CMK (cell line): ENCODE measurements at regions not wholly inside any gene's neighbourhood (a gene's known extent, or its start where the extent isn't known, plus 50 kb on each side); places are given as distances from the start of the nearest gene placed in this dataset.
"Not testable (repeated sequence)": the region's sequence is repeated elsewhere in the genome, so short reads cannot be mapped to it uniquely, and the experiment has no call there.

Experiments used
- DNase-seq: peaks from one replicate; pipeline ENCODE4 v3.0.0-alpha.2; 2010; ENCODE audit warnings: low read depth

DNA sequence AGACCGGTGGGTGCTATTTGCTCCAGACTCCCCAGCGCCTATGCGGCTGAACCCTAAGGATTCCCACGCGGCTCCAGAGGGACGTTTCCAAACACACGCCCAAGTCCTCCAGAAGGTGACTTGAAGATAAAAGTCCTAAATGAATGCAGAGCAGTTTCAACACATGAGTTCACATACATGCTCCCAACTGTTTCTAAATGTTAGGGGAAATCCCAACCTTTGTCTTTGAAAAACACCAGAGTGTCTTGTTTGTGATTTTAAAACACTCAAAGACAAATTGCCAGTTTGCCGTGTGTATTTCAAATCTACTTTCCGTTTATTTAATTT, 252.9 kb upstream of the SFSWAP start:
- no peak for DNase-seq

DNA sequence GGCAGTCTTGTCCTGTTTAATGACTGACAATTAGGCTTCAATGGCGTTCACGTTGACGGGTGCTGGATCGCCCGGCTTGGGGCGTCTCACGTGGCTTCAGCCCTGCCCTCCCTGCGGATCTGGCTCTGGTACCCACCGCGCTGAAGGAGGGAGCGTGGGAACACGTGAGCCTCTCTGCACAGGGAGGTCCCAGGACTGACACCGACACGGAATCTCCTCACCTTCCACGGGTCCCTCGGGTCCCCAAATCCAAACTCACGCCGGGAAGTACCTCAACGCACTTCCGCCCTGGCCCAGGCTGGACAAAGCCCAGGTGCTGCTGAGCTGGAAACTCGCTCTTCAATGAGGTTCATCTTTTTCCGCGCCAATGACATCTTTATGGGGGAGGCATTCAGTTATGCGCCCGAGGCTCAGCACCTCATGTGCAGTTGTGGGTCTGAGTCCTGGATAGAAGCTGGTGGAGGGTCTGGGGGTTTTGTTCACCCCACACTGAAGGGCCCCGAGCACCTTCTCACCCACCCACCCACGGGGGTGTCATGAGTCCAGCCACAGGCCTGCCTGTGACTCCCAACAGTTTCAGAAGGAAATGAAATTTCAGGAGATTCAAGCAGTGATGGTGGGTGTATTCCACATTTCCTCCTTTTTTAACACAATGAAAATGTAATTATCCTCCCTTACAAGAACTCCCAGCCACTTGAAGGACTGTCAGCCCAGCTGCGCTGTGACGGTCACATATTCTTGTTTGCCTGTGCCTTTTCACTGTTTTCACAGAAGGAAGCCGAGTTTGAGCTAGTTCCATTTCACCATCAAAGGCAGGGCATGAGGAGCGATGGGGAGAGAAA, 251.7 kb upstream of the SFSWAP start:
- no peak for DNase-seq

DNA sequence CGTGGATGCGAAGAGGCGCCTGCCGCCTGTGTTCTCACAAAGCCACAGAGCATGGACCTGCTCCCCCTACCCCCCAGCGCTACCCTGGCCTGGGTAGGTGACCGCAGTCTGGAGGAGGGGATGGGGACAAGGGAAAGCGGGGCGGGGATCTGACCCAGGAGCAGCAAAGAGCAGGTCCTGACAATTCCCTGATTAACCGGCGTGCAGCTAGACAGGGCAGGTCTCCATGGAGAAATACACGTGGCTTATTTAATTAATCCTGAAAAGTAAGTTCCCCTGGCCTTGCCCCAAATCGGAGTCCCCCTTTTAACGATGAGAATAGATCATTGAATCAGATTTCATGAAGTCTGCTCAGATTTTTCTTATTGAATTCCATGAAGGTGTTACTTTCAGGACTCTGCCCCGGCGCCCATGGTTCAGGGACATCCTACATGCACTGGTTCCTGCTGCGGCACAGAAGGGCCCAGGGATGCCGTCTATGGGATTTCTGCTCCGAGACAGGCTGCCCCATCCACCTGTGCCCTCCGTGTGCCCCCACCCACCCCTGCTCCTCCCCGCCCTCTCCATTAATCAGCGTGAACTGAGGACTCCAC, 251.0 kb upstream of the SFSWAP start:
- DNase-seq: no peak

DNA sequence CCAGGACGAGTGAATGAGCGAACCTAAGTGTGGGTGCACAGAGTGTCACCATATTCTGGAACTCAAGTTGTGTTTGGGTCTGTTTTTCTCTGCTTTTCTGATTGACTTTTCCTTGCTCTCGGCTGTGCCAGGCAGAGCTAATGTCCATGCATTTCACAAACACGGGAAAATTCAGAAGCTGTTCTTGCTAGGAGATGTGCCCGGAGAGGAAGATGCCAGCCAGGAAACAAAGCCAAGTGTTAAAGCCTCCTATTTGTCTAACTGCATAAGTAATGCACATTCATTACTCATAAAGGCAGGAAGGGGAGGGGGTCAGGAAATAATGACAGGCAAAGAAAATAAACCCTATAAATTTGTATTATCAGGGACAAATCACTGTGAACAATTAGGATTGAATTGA, 250.4 kb upstream of the SFSWAP start:
- no peak for DNase-seq

DNA sequence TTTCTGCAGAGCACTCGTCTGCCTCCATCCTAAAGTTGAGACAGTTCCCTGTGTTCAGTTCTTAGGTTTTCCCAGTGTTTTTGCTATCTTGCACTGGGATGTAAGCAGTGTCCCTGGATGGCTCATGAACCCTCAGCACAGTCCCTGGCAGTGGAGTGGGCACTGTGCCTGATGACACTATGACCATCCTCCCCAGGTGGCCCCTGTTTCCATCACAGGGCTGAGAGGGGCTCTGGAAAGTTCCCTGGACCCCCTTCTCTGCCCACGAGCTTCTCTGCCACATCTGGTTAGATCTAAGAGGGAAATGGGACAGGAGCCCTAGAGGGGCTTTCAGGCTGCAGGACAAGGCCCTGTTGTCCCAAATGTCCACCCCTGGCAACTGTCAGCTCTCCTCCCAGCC, 249.8 kb upstream of the SFSWAP start:
- DNase-seq: no peak

DNA sequence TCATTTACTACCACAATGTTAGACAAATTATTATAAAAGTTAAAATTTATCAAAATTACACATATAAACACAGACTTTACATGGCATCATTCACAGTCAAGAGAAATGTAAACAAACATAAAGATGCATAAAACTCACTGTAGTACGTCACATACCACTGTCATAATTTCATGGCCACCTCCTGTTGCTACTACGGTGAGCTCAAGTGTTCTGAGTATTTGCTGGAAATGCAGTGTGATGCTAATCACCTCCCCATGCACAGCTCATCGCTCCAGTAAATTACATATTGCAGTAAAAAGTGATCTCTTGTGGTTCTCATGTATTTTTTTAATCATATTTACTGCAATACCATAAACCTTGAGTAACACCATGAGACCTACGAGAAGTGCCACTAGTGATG, 247.7 kb upstream of the SFSWAP start:
- no peak for DNase-seq

- no peak for DNase-seq
Observed at GRCh38 chr12:131464081-131464480, 246.8 kb upstream of the SFSWAP start.

- DNase-seq: no peak
Observed at GRCh38 chr12:131466306-131466705, 244.6 kb upstream of the SFSWAP start.

GRCh38 chr12:131466932-131467331, 244.0 kb upstream of the SFSWAP start:
- no peak for DNase-seq

DNA sequence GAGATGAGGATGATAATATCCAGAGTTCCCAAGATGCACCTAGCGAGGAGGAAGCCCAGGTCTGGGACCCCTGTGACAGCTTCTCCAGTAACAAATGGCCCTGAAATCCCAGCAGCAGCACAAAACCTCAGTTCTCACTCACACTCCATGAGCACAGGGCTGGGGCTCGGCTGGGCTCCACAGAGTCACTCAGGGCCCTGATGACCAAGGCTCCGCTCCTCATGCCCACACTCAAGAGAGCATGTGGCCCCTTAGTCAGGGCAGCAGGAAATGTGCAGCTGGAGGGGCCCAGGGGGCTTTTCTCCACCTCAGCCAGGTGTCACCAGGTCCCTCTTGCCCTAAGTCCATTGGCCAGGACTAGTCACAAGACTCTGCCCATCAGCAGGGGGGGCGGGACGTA, 242.7 kb upstream of the SFSWAP start:
- DNase-seq: no peak

- not testable (repeated sequence) for DNase-seq
Observed at GRCh38 chr12:131469945-131470344, 240.9 kb upstream of the SFSWAP start.

GRCh38 chr12:131471271-131471905, 239.5 kb upstream of the SFSWAP start:
- no peak for DNase-seq

- DNase-seq: no peak
Observed at GRCh38 chr12:131471946-131472732, 238.8 kb upstream of the SFSWAP start.

DNA sequence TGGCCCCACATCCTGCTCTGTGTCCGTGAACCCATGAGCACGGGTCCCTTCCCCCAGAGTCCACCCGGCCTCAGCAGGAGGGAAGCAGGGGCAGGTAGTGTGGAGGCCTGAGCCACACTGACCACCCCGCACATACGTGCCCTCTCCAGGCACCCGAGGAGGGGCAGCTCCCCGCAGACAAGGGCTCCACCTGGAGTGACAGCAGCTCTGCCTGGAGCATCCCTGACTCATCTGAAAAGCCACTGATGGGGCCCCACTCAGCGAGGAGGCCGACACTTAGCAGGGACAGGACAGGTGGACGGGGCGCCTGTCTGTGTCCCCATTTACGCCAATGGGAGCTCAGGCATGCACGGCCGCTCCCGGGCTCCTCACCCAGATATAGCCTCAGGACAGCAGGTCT, 237.6 kb upstream of the SFSWAP start:
- DNase-seq: no peak

DNA sequence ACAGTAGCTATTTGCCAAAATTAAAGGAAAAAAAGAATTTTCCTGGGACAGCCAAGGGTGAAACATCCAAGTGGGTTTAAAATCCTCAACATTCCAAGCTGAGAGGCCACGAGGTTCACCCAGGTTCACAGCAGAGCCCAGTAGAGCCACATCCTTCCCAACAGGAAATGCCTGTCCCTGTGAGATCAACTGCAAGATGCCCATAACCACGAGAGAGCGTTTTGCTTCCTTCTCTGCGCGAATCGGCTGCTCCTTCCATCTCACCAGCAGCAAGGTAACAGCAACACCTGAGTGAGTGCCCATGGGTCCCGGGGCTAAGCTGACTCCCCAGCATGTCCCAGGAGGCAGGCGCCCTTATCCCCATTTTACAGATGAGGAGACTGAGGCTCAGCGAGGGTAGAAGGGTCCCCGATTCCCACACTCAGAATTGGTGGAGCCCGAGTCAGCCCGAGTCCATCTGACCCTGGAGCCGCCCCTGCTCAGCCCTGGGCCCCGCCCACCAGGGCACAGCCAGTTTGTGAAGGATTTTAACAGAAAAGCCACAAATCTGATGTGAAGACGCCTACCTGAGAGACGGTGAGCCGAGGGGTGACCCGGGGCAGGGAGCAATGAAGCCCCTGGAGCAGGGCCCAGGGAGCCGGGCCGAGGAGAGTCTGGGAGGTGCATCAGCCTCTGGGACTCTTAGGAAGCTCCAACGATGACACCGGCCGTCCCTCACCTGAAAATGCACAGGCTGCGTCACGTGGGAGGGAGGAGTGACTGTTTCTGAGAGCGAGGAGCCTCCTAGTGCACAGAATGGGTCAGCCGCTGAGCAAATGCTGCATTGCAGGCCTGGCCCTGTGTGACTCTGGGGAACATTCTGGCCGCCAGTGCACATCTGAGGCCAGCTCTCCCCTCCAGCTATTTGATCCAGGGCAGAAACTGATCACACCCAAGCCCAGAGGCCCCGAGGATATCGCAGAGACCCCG, 236.9 kb upstream of the SFSWAP start:
- peak; percentile 37 for DNase-seq

- not testable (repeated sequence) for DNase-seq
Observed at GRCh38 chr12:131475012-131475411, 235.9 kb upstream of the SFSWAP start.

DNA sequence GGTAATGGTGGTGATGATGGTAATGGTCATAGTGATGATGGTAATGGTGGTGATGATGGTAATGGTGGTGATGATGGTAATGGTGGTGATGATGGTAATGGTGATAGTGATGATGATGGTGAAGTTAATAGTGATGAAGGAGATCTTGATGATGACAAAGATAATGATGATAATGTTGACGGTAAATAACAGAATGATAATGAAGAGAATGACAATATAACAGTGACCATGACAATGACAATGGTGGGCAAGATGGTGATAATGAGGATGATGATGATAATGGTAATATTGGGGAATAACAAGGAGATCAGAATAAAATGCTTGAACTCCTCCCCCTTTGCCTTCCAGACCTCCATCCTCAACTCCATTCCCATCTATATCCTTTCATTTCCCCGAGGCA, 233.3 kb upstream of the SFSWAP start:
- no peak for DNase-seq

DNA sequence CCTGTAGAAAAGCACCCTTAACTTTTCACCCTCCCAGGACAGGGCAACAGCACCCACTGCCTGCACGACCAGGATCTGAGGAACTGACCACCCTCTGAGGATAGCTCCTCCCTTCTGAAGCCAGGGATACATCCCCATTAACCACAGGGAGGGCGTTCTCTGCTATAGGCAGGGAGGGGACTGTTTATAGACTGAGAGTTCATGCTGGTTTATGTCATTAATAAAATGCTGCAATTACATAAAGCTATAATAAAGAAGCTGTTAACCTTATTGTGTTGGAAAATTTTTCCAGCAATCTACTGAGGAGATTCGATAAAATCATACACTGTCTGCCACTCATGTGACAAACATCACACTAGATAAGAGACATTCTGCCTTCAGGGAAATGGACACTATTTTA, 232.4 kb upstream of the SFSWAP start:
- DNase-seq: no peak

DNA sequence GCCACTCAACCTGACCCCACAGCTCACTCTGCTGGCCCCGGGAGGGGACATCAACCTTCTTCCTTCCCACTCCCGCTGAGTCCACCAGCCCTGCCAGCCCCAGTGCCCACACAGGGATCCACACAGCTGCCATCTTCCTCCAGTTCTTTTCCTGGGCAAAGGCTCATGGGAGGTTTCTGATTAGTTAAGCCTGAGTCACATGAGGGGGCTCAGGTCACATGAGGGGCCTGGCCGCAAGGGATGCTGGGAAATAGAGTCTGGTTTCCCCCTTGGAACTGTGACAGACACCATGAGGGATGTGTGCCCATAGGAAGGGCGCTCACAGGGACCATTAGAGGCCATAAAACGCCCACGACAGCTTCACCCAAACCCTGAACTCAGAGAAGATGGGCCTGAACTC, 228.7 kb upstream of the SFSWAP start:
- DNase-seq: no peak

DNA sequence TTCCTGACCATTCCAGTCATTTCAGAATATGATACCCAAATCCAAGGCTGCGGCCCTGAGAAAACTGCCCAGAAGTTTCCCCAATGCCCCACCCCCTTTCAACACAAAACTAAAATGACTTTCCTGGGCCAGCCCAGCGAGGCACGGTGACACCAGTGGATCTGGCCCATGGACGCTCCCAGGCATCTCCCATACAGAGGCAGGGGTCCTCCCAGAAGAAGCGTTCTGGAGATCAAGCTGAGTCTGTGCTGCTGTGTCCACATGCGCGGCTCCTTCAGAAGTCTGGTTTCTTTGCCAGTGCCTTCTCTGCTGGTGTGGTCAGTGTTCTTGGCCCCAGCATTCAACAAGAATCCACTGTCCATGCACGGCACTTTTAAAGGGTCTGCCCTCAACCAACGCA, 228.2 kb upstream of the SFSWAP start:
- DNase-seq: no peak

DNA sequence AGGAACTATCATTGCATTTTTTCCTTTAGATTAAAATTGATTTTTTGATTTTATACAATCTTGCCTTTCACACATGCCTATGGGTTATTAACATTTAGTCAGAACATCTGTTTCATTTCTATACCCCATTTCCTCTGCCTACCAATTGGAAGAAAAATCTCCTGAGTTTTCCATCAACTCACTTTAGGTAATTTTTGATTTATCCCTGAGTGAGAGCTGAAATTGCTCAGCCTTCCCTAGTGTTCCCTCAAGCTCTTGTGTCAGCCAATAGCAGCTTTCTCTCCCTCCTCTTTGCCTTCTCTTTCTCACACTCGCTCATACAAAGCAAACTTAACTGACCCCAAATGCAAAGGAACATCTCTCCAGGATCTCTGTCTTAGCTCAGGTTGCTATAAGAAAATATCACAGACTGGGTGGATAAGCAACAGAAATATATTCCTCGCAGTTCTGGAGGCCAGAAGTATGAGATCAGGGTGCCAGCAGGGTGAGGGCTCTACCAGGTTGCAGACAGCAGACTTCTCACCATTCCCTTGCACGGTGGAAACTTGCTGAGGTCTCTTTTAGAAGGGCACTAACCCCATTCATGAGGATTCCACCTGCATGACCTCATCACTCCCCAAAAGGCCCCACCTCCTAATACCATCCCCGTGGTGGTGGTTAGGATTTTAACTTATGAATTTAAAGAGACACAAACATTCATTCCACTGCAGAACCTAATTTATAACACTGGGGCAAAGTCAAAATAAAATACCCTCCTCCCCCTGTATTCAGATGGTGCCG, 224.2 kb upstream of the SFSWAP start:
- no peak for DNase-seq
